HEK293 (cell line): ENCODE measurements at regions not wholly inside any gene's neighbourhood (a gene's known extent, or its start where the extent isn't known, plus 50 kb on each side); places are given as distances from the start of the nearest gene placed in this dataset.

ENCODE experiments used
- ATF2 ChIP-seq: fragments of 450-650 bp; formaldehyde crosslinking; IDR thresholded peaks from 2 replicates; pipeline ENCODE4 v1.5.1; 2016; ENCODE audit warnings: missing biosample characterization, missing genetic modification characterization, low read depth
- CTCF ChIP-seq: fragments of 450-650 bp; formaldehyde crosslinking; IDR thresholded peaks from 2 replicates; pipeline ENCODE4 v1.5.1; 2016; ENCODE audit warnings: missing biosample characterization, missing genetic modification characterization
- ELK4 ChIP-seq: IDR thresholded peaks from 2 replicates; pipeline ENCODE4 v1.6.1; 2011; ENCODE audit warnings: mild to moderate bottlenecking, low read depth, low read length, borderline replicate concordance
- RBAK ChIP-seq: fragments of 450-650 bp; formaldehyde crosslinking; IDR thresholded peaks from 2 replicates; pipeline ENCODE4 v1.5.1; 2016; ENCODE audit warnings: missing biosample characterization, missing genetic modification characterization
- TRIM28 ChIP-seq: IDR thresholded peaks from 2 replicates; pipeline ENCODE4 v1.6.1; 2011; ENCODE audit warnings: low read length, control low read depth, borderline replicate concordance
- ZBTB21 ChIP-seq: fragments of 450-650 bp; formaldehyde crosslinking; IDR thresholded peaks from 2 replicates; pipeline ENCODE4 v1.5.1; 2017; ENCODE audit warnings: missing biosample characterization, missing genetic modification characterization
- ZBTB7A ChIP-seq: fragments of 450-650 bp; formaldehyde crosslinking; IDR thresholded peaks from 2 replicates; pipeline ENCODE4 v1.5.1; 2016; ENCODE audit warnings: low read depth, missing biosample characterization, missing genetic modification characterization
- ZNF274 ChIP-seq, 2 experiments: fragments of 200-500 bp in 1 of 2; fragments of 450-650 bp in 1 of 2; sonication (Bioruptor generic) in 1 of 2; formaldehyde crosslinking in 1 of 2; IDR thresholded peaks; 2 replicates each; pipeline versions ENCODE4 v1.5.1 to v1.6.1; 2014 to 2016; ENCODE audit warnings: borderline replicate concordance in 1 of 2, inconsistent platforms in 1 of 2, low read length in 1 of 2, missing biosample characterization in 1 of 2, missing genetic modification characterization in 1 of 2
- ZNF311 ChIP-seq: fragments of 450-650 bp; formaldehyde crosslinking; IDR thresholded peaks from 2 replicates; pipeline ENCODE4 v1.5.1; 2017; ENCODE audit warnings: missing biosample characterization, missing genetic modification characterization, borderline replicate concordance
- ZNF398 ChIP-seq: fragments of 450-650 bp; formaldehyde crosslinking; IDR thresholded peaks from 2 replicates; pipeline ENCODE4 v1.5.1; 2017; ENCODE audit warnings: missing biosample characterization, missing genetic modification characterization
- ZNF692 ChIP-seq: fragments of 450-650 bp; formaldehyde crosslinking; IDR thresholded peaks from 2 replicates; pipeline ENCODE4 v1.5.1; 2016; ENCODE audit warnings: missing biosample characterization, missing genetic modification characterization
- ZNF785 ChIP-seq: fragments of 450-650 bp; formaldehyde crosslinking; IDR thresholded peaks from 2 replicates; pipeline ENCODE4 v1.5.1; 2016; ENCODE audit warnings: missing biosample characterization, missing genetic modification characterization
- TF ChIP-seq, protein P1 (sequence below): fragments of 450-650 bp; IDR thresholded peaks from 2 replicates; pipeline ENCODE4 v1.5.1; 2018; ENCODE audit warnings: missing biosample characterization, missing genetic modification characterization

GRCh38 chr20:54744097-54744496, 268.7 kb downstream of the DOK5 start:
- no peak for TF ChIP-seq ATF2
- TF ChIP-seq ELK4: no peak
- no peak for TF ChIP-seq CTCF (tag by site-specific recombination)
- no peak for TF ChIP-seq ZBTB21 (tag by site-specific recombination)
- TF ChIP-seq TRIM28: no peak
- no peak for TF ChIP-seq ZBTB7A (tag by site-specific recombination)
- TF ChIP-seq, protein P1, sequence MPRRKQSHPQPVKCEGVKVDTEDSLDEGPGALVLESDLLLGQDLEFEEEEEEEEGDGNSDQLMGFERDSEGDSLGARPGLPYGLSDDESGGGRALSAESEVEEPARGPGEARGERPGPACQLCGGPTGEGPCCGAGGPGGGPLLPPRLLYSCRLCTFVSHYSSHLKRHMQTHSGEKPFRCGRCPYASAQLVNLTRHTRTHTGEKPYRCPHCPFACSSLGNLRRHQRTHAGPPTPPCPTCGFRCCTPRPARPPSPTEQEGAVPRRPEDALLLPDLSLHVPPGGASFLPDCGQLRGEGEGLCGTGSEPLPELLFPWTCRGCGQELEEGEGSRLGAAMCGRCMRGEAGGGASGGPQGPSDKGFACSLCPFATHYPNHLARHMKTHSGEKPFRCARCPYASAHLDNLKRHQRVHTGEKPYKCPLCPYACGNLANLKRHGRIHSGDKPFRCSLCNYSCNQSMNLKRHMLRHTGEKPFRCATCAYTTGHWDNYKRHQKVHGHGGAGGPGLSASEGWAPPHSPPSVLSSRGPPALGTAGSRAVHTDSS (tag by site-specific recombination): no peak
- TF ChIP-seq ZNF692 (tag by site-specific recombination): no peak
- TF ChIP-seq ZNF398: no peak
- no peak for TF ChIP-seq RBAK (tag by site-specific recombination)
- TF ChIP-seq ZNF785 (tag by site-specific recombination): no peak
- no peak for TF ChIP-seq ZNF311 (tag by site-specific recombination)
- no peak for TF ChIP-seq ZNF274 (IDR thresholded peaks at IDR 0.05; ENCODE audit: low read length)
- TF ChIP-seq ZNF274 (tag by site-specific recombination; IDR thresholded peaks at IDR 0.05; ENCODE audit: borderline replicate concordance): no peak
